Type B pancreatic cell (in vitro differentiated cells): ENCODE measurements at regions not wholly inside any gene's neighbourhood (a gene's known extent, or its start where the extent isn't known, plus 50 kb on each side); places are given as distances from the start of the nearest gene placed in this dataset.

Experiments
- DNase-seq: peaks from one replicate; pipeline ENCODE4 v3.0.0; 2021; ENCODE audit warnings: mixed read lengths; ENCODE audit not compliant: unreplicated experiment; ENCODE audit errors: extremely low spot score
- H3K27ac Mint-ChIP-seq: 2 replicates; pipeline ENCODE4 v1.8.0; 2021; ENCODE audit warnings: mild to moderate bottlenecking, mixed read lengths
- H3K27me3 Mint-ChIP-seq: 2 replicates; pipeline ENCODE4 v1.8.0; 2021; ENCODE audit warnings: mixed read lengths
- H3K36me3 Mint-ChIP-seq: 2 replicates; pipeline ENCODE4 v1.8.0; 2021; ENCODE audit warnings: mixed read lengths
- H3K4me1 Mint-ChIP-seq: one replicate; pipeline ENCODE4 v1.8.0; 2021; ENCODE audit warnings: mixed read lengths; ENCODE audit not compliant: unreplicated experiment
- H3K4me3 Mint-ChIP-seq: 2 replicates; pipeline ENCODE4 v1.8.0; 2021; ENCODE audit warnings: mild to moderate bottlenecking, mixed read lengths
- H3K9me3 Mint-ChIP-seq: 2 replicates; pipeline ENCODE4 v1.8.0; 2021; ENCODE audit warnings: mixed read lengths
- TF ChIP-seq, protein P1 (sequence below): fragments of 200-600 bp; sonication (generic); conservative IDR thresholded peaks from 2 replicates; pipeline ENCODE4 v1.5.0; 2021; ENCODE audit warnings: antibody characterized with exemption, mild to moderate bottlenecking

DNA sequence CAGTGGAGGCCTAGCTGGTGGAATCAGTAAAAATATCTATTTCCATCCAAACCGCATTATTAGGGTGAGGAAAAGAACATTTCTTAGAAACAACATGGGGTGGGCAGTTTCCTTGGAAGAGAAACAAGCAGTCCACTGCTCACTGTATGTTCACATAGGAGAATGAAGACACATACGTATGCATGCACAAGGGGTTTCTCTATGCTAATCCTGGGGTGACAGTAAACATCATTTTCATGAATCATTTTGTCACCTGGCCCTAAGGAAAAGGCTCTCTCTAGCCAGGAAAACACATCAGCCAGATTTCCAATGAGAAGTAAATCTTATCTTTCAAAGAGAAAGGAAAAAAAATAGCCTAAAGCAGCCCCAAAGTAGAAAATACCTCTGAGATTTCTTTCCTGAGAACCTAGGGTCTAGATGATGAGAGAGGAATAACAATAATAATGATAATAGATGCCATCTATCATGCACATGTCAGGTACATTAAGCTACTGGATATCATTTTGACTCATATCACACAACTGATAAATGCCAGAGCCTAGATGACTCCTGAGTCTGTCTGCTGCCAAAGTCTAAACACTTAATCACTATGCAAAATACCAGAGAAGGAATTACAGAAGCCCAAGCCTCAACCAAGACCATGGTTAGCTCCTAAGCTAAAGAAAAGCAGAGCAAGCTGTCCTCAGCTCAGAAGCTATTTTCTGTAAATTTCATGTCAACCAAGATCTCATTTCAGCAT lies 520.5 kb upstream of the TMPO start:
- Mint-ChIP-seq H3K4me1 (peaks cover 5% of the 10 kb centered on the region), H3K4me3 (no peak overlapping the region), H3K27me3 (peaks cover 15% of the 10 kb centered on the region), H3K36me3 (no peaks in the 10 kb centered on the region), H3K27ac (no peak overlapping the region), H3K9me3 (peaks cover 10% of the 10 kb centered on the region)
- TF ChIP-seq, protein P1, sequence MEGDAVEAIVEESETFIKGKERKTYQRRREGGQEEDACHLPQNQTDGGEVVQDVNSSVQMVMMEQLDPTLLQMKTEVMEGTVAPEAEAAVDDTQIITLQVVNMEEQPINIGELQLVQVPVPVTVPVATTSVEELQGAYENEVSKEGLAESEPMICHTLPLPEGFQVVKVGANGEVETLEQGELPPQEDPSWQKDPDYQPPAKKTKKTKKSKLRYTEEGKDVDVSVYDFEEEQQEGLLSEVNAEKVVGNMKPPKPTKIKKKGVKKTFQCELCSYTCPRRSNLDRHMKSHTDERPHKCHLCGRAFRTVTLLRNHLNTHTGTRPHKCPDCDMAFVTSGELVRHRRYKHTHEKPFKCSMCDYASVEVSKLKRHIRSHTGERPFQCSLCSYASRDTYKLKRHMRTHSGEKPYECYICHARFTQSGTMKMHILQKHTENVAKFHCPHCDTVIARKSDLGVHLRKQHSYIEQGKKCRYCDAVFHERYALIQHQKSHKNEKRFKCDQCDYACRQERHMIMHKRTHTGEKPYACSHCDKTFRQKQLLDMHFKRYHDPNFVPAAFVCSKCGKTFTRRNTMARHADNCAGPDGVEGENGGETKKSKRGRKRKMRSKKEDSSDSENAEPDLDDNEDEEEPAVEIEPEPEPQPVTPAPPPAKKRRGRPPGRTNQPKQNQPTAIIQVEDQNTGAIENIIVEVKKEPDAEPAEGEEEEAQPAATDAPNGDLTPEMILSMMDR: no peak
- no peak for DNase-seq

DNA sequence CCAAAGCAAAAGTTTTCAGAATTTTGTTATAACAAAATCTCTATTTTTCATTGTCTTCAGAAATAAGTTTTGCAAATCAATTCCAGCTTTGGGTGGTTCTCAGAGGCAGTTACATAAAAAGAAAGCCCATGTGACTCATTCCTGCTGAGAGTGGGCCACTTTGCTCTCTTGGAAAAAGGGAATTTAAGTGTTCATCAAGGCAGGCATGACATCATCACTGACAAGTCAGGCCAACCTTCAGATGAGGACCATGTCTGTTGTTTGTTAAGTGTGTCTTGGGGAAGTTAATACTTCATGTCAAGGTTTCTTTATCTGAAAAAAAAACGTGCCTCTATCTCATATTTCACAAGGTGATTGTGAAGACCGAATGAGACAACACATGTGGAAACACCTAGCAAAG lies 519.8 kb upstream of the TMPO start:
- H3K9me3 Mint-ChIP-seq: peaks cover 10% of the 10 kb centered on the region
- no peak overlapping the region for H3K27ac Mint-ChIP-seq
- no peak overlapping the region for H3K4me3 Mint-ChIP-seq
- TF ChIP-seq, protein P1: no peak
- no peak for DNase-seq
- no peaks in the 10 kb centered on the region for H3K36me3 Mint-ChIP-seq
- H3K27me3 Mint-ChIP-seq: peaks cover 19% of the 10 kb centered on the region
- peaks cover 5% of the 10 kb centered on the region for H3K4me1 Mint-ChIP-seq

DNA sequence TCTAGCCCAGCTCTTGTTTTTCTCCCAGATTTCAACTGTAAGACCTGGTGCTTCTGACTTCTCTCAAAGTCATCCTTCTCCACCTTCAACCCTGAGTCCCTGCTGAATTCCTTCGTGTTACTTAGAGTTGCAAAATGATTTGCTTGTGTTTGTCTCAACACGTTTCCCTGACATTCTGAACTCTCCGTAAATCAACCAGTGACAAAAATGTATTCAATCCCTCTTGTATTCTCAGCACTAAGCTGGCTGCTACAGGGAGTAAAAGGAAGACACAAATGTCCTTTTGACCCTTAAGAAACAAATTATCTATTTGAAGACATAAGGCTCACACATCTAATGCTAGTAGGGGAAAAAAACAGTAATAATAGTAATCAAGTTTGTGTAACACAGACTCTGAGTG lies 514.0 kb upstream of the TMPO start:
- no peak overlapping the region for H3K4me3 Mint-ChIP-seq
- H3K36me3 Mint-ChIP-seq: no peaks in the 10 kb centered on the region
- H3K27me3 Mint-ChIP-seq: peaks cover 29% of the 10 kb centered on the region
- H3K4me1 Mint-ChIP-seq: peaks cover 12% of the 10 kb centered on the region
- TF ChIP-seq, protein P1: no peak
- no peak for DNase-seq
- no peak overlapping the region for H3K27ac Mint-ChIP-seq
- no peaks in the 10 kb centered on the region for H3K9me3 Mint-ChIP-seq

DNA sequence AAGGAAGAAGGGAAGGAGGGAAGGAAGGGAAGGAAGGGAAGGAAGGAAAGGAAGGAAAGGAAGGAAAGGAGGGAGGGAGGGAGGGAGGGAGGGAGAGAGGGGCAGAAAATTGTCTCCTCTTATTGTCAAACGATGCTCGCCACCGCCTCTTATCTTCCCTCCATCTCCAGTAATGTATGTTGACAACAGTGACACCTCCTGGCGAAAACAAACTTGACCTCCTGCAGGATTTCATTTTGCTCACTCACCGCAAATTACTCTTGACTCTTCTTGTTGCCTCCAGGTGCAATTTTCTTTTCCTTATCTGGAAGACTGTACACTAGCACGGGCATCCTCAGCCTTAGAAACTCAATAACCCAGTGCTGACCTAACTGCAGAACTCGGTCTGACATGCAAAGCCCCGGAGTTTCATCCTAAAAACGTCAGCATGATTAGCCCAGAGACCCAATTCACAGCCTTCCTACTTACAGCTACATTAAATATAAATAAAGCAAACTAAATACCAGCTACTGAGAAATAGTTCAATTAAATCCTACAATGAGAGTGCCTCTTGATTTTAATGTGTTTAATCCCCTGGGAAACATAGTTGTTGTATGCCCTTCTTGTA lies 512.4 kb upstream of the TMPO start:
- Mint-ChIP-seq H3K36me3 (no peaks in the 10 kb centered on the region), H3K9me3 (no peaks in the 10 kb centered on the region), H3K27me3 (peaks cover 30% of the 10 kb centered on the region), H3K4me1 (peaks cover 12% of the 10 kb centered on the region), H3K4me3 (no peak overlapping the region), H3K27ac (no peak overlapping the region)
- no peak for DNase-seq
- TF ChIP-seq, protein P1: peak; percentile 78

DNA sequence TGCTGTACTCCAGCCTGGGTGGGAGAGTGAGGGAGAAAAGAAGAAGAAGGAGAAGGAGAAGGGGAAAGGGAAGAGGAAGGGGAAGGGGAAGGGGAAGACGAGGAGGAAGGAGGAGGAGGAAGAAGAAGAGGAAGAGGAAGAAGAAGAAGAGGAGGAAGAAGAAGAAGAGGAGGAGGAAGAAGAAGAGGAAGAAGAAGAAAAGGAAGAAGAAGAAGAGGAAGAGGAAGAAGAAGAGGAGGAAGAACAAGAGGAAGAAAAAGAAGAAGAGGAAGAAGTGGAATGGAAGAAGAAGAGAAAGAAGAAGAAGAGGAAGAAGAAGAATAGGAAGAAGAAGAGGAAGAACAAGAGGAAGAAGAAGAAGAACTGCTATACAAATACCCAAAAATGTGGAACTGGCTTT lies 507.4 kb upstream of the TMPO start:
- TF ChIP-seq, protein P1: no peak
- H3K4me3 Mint-ChIP-seq: no peak overlapping the region

More for the DNA sequence above, 507.4 kb upstream of the TMPO start:
- DNase-seq: no peak
- Mint-ChIP-seq H3K4me1 (peaks cover 4% of the 10 kb centered on the region), H3K9me3 (no peaks in the 10 kb centered on the region), H3K27me3 (peaks cover 14% of the 10 kb centered on the region), H3K27ac (no peak overlapping the region), H3K36me3 (no peaks in the 10 kb centered on the region)
